Right forelimb (tissue), 1 donor: ENCODE measurements at regions not wholly inside any gene's neighbourhood (a gene's known extent, or its start where the extent isn't known, plus 50 kb on each side); places are given as distances from the start of the nearest gene placed in this dataset.

Experiments
- DNase-seq: peaks from one replicate; pipeline ENCODE4 v3.0.0-alpha.2; 2018

GRCh38 chr1:29667951-29668350 lies 431.6 kb downstream of the PTPRU start:
- DNase-seq: no peak

DNA sequence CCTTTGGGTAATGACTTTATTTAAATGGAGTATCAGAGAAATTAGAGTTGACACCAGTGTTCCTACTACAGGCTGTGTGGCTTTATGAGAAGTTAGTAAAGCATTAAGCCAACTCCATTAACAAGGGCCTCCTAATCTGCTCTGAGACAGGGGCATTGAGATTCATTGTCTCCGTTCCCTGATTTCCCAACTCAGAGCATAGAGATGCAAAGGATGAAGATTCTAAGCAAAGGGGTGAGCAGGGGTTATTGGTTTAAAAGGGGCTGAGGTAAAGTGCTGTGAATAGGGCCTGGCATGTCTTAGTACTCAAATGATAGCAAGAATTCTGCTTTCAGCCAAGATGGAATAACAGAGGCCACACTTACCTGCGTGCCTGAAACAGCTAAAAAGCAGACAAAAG lies 428.4 kb downstream of the PTPRU start:
- no peak for DNase-seq

DNA sequence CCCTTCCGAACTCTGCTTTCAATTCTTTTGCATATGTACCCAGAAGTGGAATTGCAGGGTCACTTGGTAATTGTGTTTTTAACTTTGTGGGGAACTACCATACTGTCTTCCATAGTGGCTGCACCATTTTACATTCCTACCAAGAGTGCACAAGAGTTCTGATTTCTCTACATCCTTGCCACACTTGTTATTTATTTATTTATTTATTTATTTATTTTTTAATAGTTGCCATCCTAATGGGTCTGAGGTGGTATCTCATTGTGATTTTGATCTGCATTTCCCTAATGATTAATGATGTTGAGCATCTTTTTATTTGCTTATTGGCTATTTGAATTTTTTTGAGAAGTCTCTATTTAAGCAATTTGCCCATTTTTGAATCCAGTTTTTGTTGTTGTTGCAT lies 422.4 kb downstream of the PTPRU start:
- DNase-seq: no peak

DNA sequence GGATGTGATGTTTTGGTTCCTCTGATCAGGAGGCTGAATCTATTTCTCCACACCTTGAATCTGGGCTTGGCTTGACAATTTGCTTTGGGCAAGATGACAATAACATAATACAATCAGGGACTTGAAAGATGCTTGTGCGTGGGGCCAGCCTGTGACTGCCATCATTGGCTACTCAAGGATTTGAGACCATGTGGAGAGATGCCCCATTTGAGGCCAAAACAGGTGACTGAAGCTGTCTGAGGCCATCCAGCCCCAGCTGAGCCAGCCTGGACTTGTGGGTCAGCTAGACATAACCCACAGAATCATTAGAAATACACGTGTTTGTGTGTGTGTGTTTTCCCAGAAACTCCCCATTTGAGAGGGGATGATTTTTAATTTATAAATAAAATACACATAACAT lies 421.5 kb downstream of the PTPRU start:
- DNase-seq: no peak

GRCh38 chr1:29655945-29656850 lies 419.9 kb downstream of the PTPRU start:
- peak; percentile 38 for DNase-seq

DNA sequence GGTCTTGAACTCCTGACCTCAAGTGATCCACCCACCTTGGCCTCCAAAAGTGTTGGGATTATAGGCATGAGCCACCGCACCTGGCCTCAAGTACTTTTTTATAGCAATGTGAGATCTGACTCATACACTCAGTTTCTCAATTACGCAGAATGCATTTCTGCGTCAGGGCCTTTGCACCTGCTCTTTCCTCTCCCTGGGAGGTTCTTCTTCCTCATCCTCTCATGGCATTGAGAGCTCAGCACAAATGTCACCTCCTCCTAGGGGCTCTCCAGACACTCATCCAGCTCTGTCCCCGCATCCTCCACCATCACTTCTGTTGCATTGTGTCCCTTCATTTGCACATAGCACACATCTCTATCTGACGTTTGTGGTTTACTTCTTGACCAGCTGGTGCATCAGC lies 418.8 kb downstream of the PTPRU start:
- peak; percentile 16 for DNase-seq

DNA sequence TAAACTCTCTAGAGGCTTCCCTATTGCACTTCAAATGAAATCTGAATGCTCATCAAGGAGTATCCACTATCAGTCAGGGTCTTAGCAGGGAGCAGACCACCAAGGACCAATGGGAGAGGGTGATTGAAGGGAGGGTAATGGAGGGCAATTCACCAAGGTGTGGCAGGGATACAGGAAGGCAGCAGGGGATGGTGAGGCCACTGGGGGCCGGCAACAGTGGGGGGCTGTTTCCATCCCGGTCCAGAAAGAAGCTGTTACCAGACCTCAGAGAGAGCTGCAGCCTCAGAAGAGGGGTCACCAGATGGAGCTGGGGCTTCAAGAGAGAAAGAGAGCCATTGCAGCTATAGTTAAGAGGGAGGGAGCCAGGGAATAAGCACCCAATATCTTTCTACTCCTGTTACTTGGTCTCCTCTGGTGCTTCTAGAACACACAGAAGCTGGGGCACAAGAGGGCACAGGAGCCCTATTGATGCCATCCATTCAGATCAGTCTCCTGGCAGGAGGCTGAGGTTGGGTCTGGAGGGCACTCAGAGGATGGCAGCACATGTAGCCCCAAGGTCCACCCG lies 417.6 kb downstream of the PTPRU start:
- DNase-seq: peak; percentile 5

GRCh38 chr1:29653034-29653810 lies 416.9 kb downstream of the PTPRU start:
- DNase-seq: peak; percentile 9

DNA sequence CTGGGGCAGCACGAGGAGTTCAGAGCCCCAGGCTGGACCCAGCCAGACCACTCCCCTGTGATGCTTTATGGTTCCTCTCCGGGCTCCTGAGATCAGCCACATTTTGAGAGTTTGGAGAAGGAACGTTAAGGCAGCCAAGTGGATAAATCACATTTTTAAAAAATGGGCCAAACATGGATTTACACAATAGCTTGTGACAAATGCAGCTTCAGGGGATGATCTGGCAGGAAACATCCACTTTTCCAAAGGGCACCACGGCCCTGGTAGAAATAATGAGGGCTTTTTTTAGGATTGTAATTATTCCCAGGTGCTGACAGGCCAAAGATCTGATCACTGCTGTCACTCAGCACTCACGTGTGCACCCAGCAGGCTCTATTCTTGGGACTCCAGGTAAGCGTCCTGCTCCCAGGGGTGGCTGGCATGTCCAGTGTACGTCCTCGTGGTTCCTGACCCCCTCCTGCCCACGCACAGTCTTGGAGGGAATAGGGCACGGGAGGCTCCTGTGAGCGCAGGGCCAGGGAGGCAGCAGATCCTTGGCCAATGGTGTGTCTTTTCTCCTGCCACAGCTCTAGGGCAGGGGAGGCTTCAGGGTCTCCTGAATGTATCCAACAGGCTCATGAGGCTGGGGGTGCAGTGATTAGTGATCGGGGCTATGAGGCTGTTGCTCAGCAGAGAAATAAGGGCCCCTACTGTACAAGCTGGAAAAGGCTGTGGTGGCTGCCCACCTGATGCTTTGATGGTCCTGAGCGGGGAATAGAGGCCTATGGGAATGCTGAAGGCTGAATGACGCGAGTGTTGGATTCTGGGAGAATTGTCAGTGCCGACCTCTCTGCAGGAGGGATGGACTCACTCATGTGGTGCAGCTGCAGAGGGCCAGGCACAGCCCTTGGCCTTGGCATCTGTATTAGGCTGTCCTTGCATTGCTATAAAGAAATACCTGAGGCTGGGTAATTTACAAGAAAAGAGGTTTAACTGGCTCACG lies 415.7 kb downstream of the PTPRU start:
- DNase-seq: no peak

DNA sequence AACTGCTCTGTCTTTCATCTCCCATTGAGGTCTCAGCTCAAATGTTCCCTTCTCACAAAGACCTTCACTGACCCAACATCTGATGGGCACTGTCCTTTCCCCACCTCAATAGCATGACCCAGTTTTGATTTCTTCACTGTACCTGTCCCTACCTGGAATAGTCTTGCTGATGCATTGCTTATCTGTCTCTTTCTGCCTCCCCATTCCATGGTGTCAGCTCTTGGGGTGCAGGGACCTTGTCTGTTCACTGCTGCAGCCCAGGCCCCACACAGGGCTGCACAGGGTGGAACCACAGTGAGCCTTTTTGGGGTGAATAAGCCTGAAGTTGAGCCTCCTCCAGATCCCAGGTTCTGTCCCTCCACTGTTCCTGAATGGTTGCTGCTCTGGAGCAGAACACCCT lies 414.9 kb downstream of the PTPRU start:
- no peak for DNase-seq

DNA sequence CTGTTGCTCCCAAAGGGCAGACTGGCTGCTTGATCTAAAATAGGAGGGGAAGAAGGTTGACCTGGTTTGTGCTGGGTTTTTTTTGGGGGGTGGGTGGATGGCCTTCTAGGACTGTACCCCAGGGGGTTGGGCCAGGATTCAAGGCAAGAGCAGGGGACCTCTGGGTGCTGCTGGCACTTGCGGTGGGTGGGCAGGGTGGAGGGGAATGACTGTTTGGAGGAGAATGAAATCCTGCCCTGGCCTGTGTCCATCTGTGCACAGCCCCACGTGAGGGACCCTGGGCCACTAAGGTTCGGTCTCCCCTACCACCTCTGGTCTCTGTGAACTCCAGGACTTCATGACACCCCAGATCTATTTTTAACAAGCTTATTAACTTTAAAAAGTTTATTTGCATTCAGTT lies 414.2 kb downstream of the PTPRU start:
- no peak for DNase-seq

DNA sequence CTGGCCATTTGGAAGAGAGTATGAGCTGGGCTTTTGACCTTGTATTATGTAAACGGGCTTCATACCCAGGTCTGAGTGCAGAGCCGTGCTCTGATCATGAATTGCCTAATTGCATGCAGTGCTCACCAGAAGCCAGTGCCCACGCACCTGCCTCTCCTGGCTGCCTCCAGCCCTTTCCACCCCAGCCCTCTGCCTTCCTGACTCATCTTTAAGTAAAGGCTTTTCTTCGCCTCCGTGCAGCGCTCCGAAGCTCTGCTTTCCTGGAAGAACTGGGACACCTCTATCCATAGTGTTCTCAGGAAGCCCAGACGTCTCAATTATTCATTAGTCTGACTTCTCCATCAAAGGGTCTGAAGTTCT lies 413.7 kb downstream of the PTPRU start:
- DNase-seq: no peak

DNA sequence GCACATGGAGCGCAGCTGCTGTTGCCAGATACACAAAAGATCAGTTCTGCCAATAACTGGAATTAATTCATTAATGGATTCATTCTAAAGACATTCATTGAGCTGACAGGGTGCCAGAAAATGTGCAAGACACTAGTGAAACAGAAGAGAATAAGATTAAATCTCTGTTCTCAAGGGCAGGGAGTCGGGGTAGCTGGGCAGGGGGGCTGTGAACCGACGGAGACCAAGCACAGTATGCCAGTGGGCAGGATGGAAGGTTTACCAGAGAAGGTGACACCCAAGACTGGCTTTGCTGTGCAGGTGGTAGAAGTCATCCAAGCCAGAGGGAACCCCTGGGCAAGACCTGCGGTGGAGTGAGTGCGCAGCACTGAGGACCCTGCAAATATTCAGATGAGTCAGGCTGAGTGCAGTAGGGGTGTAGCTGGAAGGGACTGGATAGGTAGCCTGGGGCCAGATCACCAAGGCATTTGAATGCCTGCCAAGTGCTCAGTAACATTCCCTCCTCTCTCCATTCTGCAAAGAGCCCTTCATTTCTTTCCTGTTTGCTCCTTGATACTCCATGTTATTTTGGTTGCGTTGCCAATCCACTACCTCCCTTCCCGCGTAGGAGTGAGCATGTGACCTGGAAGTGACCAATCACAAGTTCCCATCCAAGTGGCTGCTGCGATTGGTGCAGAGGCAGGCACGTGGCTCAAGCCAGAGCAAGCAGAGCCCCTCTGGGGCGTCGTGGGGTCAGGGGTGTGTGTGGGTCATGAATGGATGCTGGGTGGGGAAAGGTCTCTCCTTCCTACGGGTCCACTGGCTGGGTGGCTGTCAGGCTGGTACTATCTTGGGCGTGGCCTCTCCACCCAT lies 413.1 kb downstream of the PTPRU start:
- DNase-seq: peak; percentile 18

- DNase-seq: no peak
Measured at GRCh38 chr1:29648798-29649188, 412.5 kb downstream of the PTPRU start.

DNA sequence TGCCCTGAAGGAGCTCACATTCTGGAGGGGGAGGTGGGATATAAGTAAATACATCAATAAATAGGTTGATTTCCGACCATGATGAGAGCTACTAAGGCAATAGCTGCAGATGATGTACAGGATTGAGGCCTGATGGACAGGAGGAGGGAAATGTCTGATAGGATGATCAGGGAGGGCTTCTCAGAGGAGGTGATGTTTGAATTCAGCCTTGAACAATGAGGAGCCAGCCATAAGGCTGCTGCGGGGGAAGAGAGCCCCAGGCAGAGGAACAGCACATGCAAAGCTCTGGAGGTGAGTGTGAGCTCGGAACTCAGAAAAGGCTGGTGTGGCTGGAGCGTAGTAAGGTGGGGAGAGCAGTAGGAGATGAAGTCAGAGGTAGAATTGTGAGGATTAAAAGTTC lies 411.7 kb downstream of the PTPRU start:
- no peak for DNase-seq

GRCh38 chr1:29647581-29647980 lies 411.3 kb downstream of the PTPRU start:
- DNase-seq: no peak

GRCh38 chr1:29646161-29646775 lies 409.9 kb downstream of the PTPRU start:
- no peak for DNase-seq

GRCh38 chr1:29645586-29645985 lies 409.3 kb downstream of the PTPRU start:
- DNase-seq: no peak

GRCh38 chr1:29644812-29645211 lies 408.5 kb downstream of the PTPRU start:
- DNase-seq: no peak

DNA sequence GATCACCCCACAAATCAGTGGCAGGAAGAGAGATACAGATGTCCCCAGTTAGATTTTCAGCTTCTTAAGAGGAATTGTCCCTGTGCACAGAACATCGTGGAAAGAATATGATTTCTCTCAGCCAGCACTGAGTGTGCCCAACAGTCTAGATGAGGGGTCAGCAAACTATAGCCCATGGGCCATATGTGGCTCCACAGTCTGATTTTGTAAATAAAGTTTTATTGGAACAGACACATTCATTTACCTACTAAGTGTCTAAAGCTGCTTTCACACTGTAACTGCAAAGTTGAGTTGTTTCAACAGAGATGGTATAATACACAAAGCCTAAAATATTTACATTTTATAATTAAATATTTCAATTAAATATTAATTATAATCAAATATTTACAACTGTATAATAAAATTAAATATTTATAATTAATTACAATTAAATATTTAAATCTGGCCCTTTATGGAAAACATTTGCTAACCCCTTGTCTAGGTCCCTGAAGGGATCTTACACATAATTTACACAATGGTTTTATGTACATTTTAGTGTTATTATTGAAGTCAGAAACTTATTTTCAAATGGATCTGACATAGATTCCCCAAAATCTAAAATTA lies 407.6 kb downstream of the PTPRU start:
- DNase-seq: no peak

GRCh38 chr1:29643281-29643680 lies 407.0 kb downstream of the PTPRU start:
- no peak for DNase-seq
